CD14-positive monocyte (primary cell): ENCODE measurements at regions not wholly inside any gene's neighbourhood (a gene's known extent, or its start where the extent isn't known, plus 50 kb on each side); places are given as distances from the start of the nearest gene placed in this dataset.
A peak's percentile ranks its signal among the peaks of the same experiment; 100 is the strongest.

Source experiments
- DNase-seq, 3 donors: peaks; one replicate each; pipeline ENCODE4 v3.0.0-alpha.2; 2011 to 2022
- H2AFZ ChIP-seq: 2 replicates; pipeline ENCODE4 v1.6.0; 2012; ENCODE audit warnings: mild to moderate bottlenecking, low read depth, low read length, inconsistent platforms; ENCODE audit not compliant: insufficient read depth, poor library complexity, severe bottlenecking
- H3K27ac ChIP-seq, 2 donors: 1 replicate in 1 of 2; 2 replicates in 1 of 2; pipeline ENCODE4 v1.5.1; 2012 to 2013; ENCODE audit warnings: low read length in 2 of 2, control low read depth in 1 of 2, inconsistent platforms in 1 of 2, low read depth in 1 of 2, mild to moderate bottlenecking in 1 of 2
- H3K27me3 ChIP-seq, 2 donors: one replicate each; pipeline versions ENCODE4 v1.6.0 to v1.6.1; 2011 to 2013; ENCODE audit warnings: low read length in 2 of 2; ENCODE audit not compliant: control insufficient read depth in 2 of 2, insufficient read depth in 2 of 2
- H3K36me3 ChIP-seq, 2 donors: replicated peaks in 1 of 2; 1 replicate in 1 of 2; 2 replicates in 1 of 2; pipeline versions ENCODE4 v1.5.1 to v1.6.1; 2012 to 2013; ENCODE audit warnings: low read length in 2 of 2, control low read depth in 1 of 2, inconsistent platforms in 1 of 2, mild to moderate bottlenecking in 1 of 2; ENCODE audit not compliant: insufficient read depth in 2 of 2, control insufficient read depth in 1 of 2
- H3K4me1 ChIP-seq, 2 donors: 1 replicate in 1 of 2; 2 replicates in 1 of 2; pipeline versions ENCODE4 v1.5.1 to v1.6.1; 2012 to 2013; ENCODE audit warnings: low read length in 2 of 2, control low read depth in 1 of 2, inconsistent platforms in 1 of 2, mild to moderate bottlenecking in 1 of 2, moderate library complexity in 1 of 2; ENCODE audit not compliant: insufficient read depth in 2 of 2, control insufficient read depth in 1 of 2
- H3K4me2 ChIP-seq: replicated peaks from 2 replicates; pipeline ENCODE3; 2012; ENCODE audit warnings: low read length, moderate library complexity, mild to moderate bottlenecking; ENCODE audit not compliant: poor library complexity, severe bottlenecking; ENCODE audit errors: extremely low read depth
- H3K4me3 ChIP-seq, 3 experiments: fragments of 200-600 bp in 1 of 3; sonication (generic) in 1 of 3; replicated peaks in 1 of 3; 1 replicate in 2 of 3; 2 replicates in 1 of 3; pipeline ENCODE4 v1.5.1; 2011 to 2013; ENCODE audit warnings: low read length in 3 of 3, mild to moderate bottlenecking in 3 of 3, control low read depth in 2 of 3, low read depth in 2 of 3, inconsistent platforms in 1 of 3, moderate library complexity in 1 of 3
- H3K79me2 ChIP-seq: 2 replicates; pipeline ENCODE4 v1.6.0; 2012; ENCODE audit warnings: mild to moderate bottlenecking, control low read depth, inconsistent platforms, low read length, moderate library complexity; ENCODE audit not compliant: insufficient read depth
- H3K9ac ChIP-seq: 2 replicates; pipeline ENCODE4 v1.6.0; 2017; ENCODE audit warnings: low read length, mild to moderate bottlenecking; ENCODE audit not compliant: insufficient read depth, poor library complexity, severe bottlenecking
- H3K9me3 ChIP-seq, 2 donors: replicated peaks in 1 of 2; 1 replicate in 1 of 2; 2 replicates in 1 of 2; pipeline versions ENCODE4 v1.5.1 to v1.6.1; 2012 to 2013; ENCODE audit warnings: low read length in 2 of 2, control low read depth in 1 of 2; ENCODE audit not compliant: control insufficient read depth in 1 of 2, insufficient read depth in 1 of 2
- H4K20me1 ChIP-seq: 2 replicates; pipeline ENCODE4 v1.6.0; 2012; ENCODE audit warnings: mild to moderate bottlenecking, low read length, control low read depth, moderate library complexity; ENCODE audit not compliant: insufficient read depth
- H3K27ac Mint-ChIP-seq, 7 donors: one replicate each; pipeline ENCODE4 v1.8.0; 2020; ENCODE audit warnings: mild to moderate bottlenecking in 7 of 7, mixed read lengths in 7 of 7, moderate library complexity in 6 of 7, inconsistent platforms in 2 of 7
- H3K27me3 Mint-ChIP-seq, 3 donors: one replicate each; pipeline ENCODE4 v1.8.0; 2021 to 2022; ENCODE audit warnings: low read depth in 3 of 3, mild to moderate bottlenecking in 3 of 3, mixed read lengths in 3 of 3, moderate library complexity in 3 of 3, inconsistent platforms in 1 of 3
- H3K36me3 Mint-ChIP-seq, 2 donors: one replicate each; pipeline ENCODE4 v1.8.0; 2020; ENCODE audit warnings: mixed read lengths in 2 of 2, inconsistent platforms in 1 of 2, mild to moderate bottlenecking in 1 of 2
- H3K4me1 Mint-ChIP-seq: one replicate; pipeline ENCODE4 v1.8.0; 2020; ENCODE audit warnings: mild to moderate bottlenecking, mixed read lengths
- H3K4me3 Mint-ChIP-seq, 2 donors: one replicate each; pipeline ENCODE4 v1.8.0; 2020; ENCODE audit warnings: mild to moderate bottlenecking in 2 of 2, mixed read lengths in 2 of 2, moderate library complexity in 1 of 2
- H3K9me3 Mint-ChIP-seq, 7 donors: one replicate each; pipeline ENCODE4 v1.8.0; 2020 to 2022; ENCODE audit warnings: mixed read lengths in 7 of 7, mild to moderate bottlenecking in 6 of 7, moderate library complexity in 6 of 7, inconsistent platforms in 2 of 7
- WGBS: methylation state at CpG from one replicate; pipeline ENCODE4 v1.1.5; 2013; ENCODE audit warnings: missing lambda C conversion rate; ENCODE audit not compliant: insufficient coverage; 5-methylcytosine and 5-hydroxymethylcytosine counted together
- intact Hi-C, 2 donors: fragments of 100-400 bp; cut with micrococcal nuclease; formaldehyde crosslinking; loops; one replicate each; pipeline versions ENCODE4 v1.15.0 to v1.15.1; 2023
- TF ChIP-seq, protein P1 (sequence below): fragments of 200-600 bp; IDR thresholded peaks from one replicate; pipeline ENCODE4 v1.8.0; 2022; ENCODE audit warnings: antibody characterized with exemption, mild to moderate bottlenecking

DNA sequence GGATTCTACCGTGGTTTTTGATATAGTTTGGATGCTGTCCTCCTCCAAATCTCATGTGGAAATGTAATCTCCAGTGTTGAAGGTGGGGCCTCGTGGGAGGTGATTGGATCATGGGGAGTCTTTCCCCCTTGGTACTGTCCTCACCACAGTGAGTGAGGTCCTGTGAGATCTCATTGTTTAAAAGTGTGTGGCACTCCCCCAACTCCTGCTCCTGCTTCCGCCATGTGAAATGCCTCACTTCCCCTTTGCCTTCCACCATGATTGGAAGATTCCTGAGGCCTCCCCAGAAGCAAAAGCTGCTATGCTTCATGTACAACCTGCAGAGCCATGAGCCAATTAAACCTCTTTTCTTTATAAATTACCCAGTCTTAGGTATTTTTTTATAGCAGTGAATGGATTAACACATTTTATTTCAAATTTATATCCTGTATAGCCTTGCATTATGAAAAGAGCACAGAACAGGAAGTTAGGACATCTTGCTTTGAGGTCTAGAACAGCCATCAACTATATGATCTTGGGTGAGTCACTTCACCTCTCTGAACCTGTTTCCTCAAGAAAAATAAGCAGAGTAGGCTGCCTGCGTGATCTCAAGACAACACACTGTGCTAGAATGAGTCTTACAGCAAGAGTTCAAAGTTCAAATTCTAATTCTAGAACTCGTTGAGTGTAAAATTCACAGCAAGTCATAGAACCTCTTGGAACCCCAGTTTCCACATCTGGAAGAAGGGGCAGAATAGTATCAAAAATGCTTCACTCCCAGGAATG lies 160.9 kb upstream of the EEA1 start:
- Histone ChIP-seq H3K79me2 (no peaks in the 10 kb centered on the region), H3K36me3 (no peaks in the 10 kb centered on the region), H3K9me3 (peaks cover 5 to 9% of the 10 kb centered on the region in 2 donors), H3K27me3 (no peaks in the 10 kb centered on the region), H3K4me2 (no peak overlapping the region), H3K4me1 (peaks cover 0 to 4% of the 10 kb centered on the region in 2 donors), H2AFZ (no peak overlapping the region), H4K20me1 (no peaks in the 10 kb centered on the region), H3K27ac (no peak overlapping the region), H3K9ac (no peak overlapping the region), H3K4me3 (no peak overlapping the region)
- peak overlapping the region in 3 of 7 donors; percentile 58 to 91 (median 85) for H3K27ac Mint-ChIP-seq
- peak; percentile 51 to 81 (median 57) for DNase-seq
- 75% methylated on average over 2 of the region's 5 CpGs for WGBS
- H3K27me3 Mint-ChIP-seq, result no peaks in the 10 kb centered on the region
- intact Hi-C loops, result loop anchor here (5.0 to 10.0 kb wide), 3 partner anchors 37 to 295 kb away; no protein-coding TSS in a partner anchor
- peaks cover 0 to 5% of the 10 kb centered on the region in 2 donors for H3K36me3 Mint-ChIP-seq
- H3K4me3 Mint-ChIP-seq, result no peak overlapping the region
- peaks cover 17% of the 10 kb centered on the region for H3K4me1 Mint-ChIP-seq
- TF ChIP-seq, protein P1, sequence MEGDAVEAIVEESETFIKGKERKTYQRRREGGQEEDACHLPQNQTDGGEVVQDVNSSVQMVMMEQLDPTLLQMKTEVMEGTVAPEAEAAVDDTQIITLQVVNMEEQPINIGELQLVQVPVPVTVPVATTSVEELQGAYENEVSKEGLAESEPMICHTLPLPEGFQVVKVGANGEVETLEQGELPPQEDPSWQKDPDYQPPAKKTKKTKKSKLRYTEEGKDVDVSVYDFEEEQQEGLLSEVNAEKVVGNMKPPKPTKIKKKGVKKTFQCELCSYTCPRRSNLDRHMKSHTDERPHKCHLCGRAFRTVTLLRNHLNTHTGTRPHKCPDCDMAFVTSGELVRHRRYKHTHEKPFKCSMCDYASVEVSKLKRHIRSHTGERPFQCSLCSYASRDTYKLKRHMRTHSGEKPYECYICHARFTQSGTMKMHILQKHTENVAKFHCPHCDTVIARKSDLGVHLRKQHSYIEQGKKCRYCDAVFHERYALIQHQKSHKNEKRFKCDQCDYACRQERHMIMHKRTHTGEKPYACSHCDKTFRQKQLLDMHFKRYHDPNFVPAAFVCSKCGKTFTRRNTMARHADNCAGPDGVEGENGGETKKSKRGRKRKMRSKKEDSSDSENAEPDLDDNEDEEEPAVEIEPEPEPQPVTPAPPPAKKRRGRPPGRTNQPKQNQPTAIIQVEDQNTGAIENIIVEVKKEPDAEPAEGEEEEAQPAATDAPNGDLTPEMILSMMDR, result no peak
- peaks cover 7 to 17% (median 12%) of the 10 kb centered on the region in 7 donors for H3K9me3 Mint-ChIP-seq

DNA sequence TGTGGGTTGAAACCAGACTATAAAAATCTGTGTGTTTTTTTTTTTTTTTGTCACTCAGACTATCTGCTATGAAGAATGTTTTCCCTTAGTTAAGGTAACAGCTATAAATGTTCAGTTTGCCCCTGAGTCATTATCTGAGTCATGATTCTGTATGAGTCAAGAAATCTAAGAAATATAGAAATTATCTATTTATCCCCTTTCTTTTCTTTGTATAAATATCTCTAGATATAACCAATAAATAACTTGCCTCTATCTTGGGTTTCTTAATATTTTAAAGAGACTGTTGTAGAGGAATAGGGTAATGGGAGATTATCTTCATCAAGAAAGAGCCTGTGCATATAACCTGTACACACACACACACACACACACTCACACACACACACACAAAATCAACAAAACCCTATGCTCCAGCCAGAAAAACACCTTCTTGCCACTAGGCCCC lies 161.7 kb upstream of the EEA1 start:
- peaks cover 5 to 9% of the 10 kb centered on the region in 2 donors for H3K9me3 ChIP-seq
- H3K4me1 Mint-ChIP-seq, result peaks cover 20% of the 10 kb centered on the region
- H3K79me2 ChIP-seq, result no peaks in the 10 kb centered on the region
- H3K36me3 ChIP-seq, result no peaks in the 10 kb centered on the region
- H3K27ac Mint-ChIP-seq, result peak overlapping the region in 1 of 7 donors; percentile 52
- H3K9me3 Mint-ChIP-seq, result peaks cover 7 to 16% (median 12%) of the 10 kb centered on the region in 7 donors
- H3K27me3 Mint-ChIP-seq, result no peaks in the 10 kb centered on the region
- H3K27me3 ChIP-seq, result no peaks in the 10 kb centered on the region
- H2AFZ ChIP-seq, result no peak overlapping the region
- peak in 1 of 3 donors; percentile 28 for DNase-seq
- no peak overlapping the region for H3K27ac ChIP-seq
- no peaks in the 10 kb centered on the region for H4K20me1 ChIP-seq
- no peak overlapping the region for H3K9ac ChIP-seq
- TF ChIP-seq, protein P1, result no peak
- peaks cover 0 to 5% of the 10 kb centered on the region in 2 donors for H3K36me3 Mint-ChIP-seq
- H3K4me3 ChIP-seq, result no peak overlapping the region
- peaks cover 0 to 4% of the 10 kb centered on the region in 2 donors for H3K4me1 ChIP-seq
- no peak overlapping the region for H3K4me3 Mint-ChIP-seq
- intact Hi-C loops, result loop anchor here (5.0 to 10.0 kb wide), 3 partner anchors 37 to 294 kb away; no protein-coding TSS in a partner anchor
- no peak overlapping the region for H3K4me2 ChIP-seq
